Lower lobe of right lung (tissue), 2 donors: ENCODE measurements at regions not wholly inside any gene's neighbourhood (a gene's known extent, or its start where the extent isn't known, plus 50 kb on each side); places are given as distances from the start of the nearest gene placed in this dataset.

Source experiments
- ATAC-seq, 2 donors: fragments of 200-7000 bp; cut with Tn5 transposase; one replicate each; pipeline ENCODE4 v1.9.1; 2020 to 2022; ENCODE audit warnings: mild to moderate bottlenecking in 2 of 2, moderate library complexity in 2 of 2
- DNase-seq: peaks from one replicate; pipeline ENCODE4 v3.0.0-alpha.2; 2020
- H3K27ac ChIP-seq: fragments of 200-600 bp; one replicate; pipeline ENCODE4 v1.8.0; 2022
- H3K27me3 ChIP-seq: fragments of 200-600 bp; one replicate; pipeline ENCODE4 v1.8.0; 2022; ENCODE audit warnings: low read depth
- H3K36me3 ChIP-seq: fragments of 200-600 bp; one replicate; pipeline ENCODE4 v1.8.0; 2022; ENCODE audit warnings: mild to moderate bottlenecking
- H3K4me1 ChIP-seq: fragments of 200-600 bp; one replicate; pipeline ENCODE4 v1.8.0; 2022
- H3K4me3 ChIP-seq: fragments of 200-600 bp; one replicate; pipeline ENCODE4 v1.8.0; 2022; ENCODE audit warnings: mild to moderate bottlenecking
- H3K9me3 ChIP-seq: fragments of 200-600 bp; one replicate; pipeline ENCODE4 v1.8.0; 2022
- CTCF ChIP-seq: fragments of 200-600 bp; IDR thresholded peaks from one replicate; pipeline ENCODE4 v1.8.0; 2022; ENCODE audit warnings: antibody characterized with exemption, mild to moderate bottlenecking
- intact Hi-C: fragments of 100-400 bp; cut with DNase I; formaldehyde crosslinking; loops from one replicate; pipeline ENCODE4 v1.11.0; 2022
- donor health status: DM: no; HTN: yes; CAD: no; lungs with severe emphysema.

- Histone ChIP-seq H3K27me3 (no peaks in the 10 kb centered on the region), H3K4me1 (no peaks in the 10 kb centered on the region), H3K9me3 (no peaks in the 10 kb centered on the region), H3K4me3 (no peak overlapping the region), H3K27ac (no peak overlapping the region), H3K36me3 (no peaks in the 10 kb centered on the region)
- ATAC-seq (no peak), DNase-seq (no peak)
- intact Hi-C loops: no loop called here
- no peak for TF ChIP-seq CTCF
These were observed 122.3 kb upstream of the NR4A3 start for GRCh38 chr9:99699396-99699795.

- no peaks in the 10 kb centered on the region for H3K9me3 ChIP-seq
- intact Hi-C loops: no loop called here
- no peaks in the 10 kb centered on the region for H3K4me1 ChIP-seq
- H3K27me3 ChIP-seq: no peaks in the 10 kb centered on the region
- no peaks in the 10 kb centered on the region for H3K36me3 ChIP-seq
- H3K4me3 ChIP-seq: no peak overlapping the region
- ATAC-seq (no peak), DNase-seq (no peak)
- TF ChIP-seq CTCF: no peak
- no peak overlapping the region for H3K27ac ChIP-seq
These were observed 109.5 kb upstream of the NR4A3 start for GRCh38 chr9:99712214-99712613.

DNA sequence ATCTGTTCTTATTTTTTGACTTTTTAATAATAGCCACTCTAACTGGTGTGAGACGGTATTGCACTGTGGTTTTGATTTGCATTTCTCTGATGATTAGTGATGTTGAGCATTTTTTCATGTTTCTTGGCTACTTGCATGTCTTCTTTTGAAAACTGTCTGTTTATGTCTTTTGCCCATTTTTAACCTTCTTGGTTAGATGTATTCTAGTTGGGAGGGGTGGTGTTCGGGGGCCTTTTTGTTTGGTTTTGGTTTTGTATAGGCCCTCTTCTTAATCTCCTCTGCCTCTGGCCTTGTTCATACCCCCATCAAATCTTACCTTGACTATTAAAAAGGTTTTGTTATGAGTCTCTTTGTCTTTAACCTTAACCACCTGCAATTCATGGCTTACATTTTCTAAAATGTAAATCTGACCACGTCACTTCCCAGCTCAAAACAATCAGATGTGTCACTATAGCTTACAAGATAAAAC lies 107.8 kb upstream of the NR4A3 start:
- intact Hi-C loops: no loop called here
- Histone ChIP-seq H3K36me3 (no peaks in the 10 kb centered on the region), H3K4me3 (no peak overlapping the region), H3K4me1 (no peaks in the 10 kb centered on the region), H3K27me3 (no peaks in the 10 kb centered on the region), H3K9me3 (no peaks in the 10 kb centered on the region), H3K27ac (no peak overlapping the region)
- no peak for DNase-seq
- no peak for ATAC-seq
- TF ChIP-seq CTCF: no peak

- ATAC-seq (no peak), DNase-seq (no peak)
- Histone ChIP-seq H3K27ac (no peak overlapping the region), H3K36me3 (no peaks in the 10 kb centered on the region), H3K4me3 (no peak overlapping the region), H3K9me3 (no peaks in the 10 kb centered on the region), H3K4me1 (peaks cover 15% of the 10 kb centered on the region), H3K27me3 (no peaks in the 10 kb centered on the region)
- intact Hi-C loops: no loop called here
- no peak for TF ChIP-seq CTCF
These were observed 103.1 kb upstream of the NR4A3 start for GRCh38 chr9:99718631-99719030.

DNA sequence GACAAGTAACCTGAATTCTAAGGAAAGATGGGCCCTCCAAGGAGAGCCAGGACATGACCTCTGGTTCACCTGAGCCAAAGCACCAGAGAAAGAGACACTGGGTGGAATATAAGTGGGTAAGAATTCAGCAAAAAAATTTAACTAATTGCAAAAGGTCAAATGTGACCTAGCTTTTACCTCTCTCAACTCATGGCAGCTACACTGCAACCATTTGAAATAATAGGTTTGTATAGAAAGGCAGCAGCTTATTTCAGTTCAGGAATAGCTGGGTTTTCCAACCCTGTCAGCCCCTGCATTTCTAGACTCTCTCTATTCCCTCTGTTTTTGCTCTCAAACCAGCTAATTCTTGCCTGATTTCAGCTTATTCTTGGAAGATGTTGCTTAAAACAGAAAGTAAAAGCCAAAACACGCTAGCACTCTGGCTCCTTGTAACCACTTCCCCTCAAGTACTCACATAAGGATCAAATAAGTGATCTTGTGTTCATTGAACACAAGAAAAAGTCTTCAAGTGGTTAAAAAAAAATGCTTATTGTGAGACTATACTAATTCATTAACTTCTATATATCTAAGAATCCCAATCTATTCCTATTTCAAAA lies 101.1 kb upstream of the NR4A3 start:
- Histone ChIP-seq H3K27ac (peak overlapping the region; percentile 64), H3K9me3 (no peaks in the 10 kb centered on the region), H3K36me3 (no peaks in the 10 kb centered on the region), H3K27me3 (no peaks in the 10 kb centered on the region), H3K4me3 (peak overlapping the region; percentile 37), H3K4me1 (peaks cover 15% of the 10 kb centered on the region)
- intact Hi-C loops: no loop called here
- no peak for TF ChIP-seq CTCF
- ATAC-seq: peak in 1 of 2 donors; percentile 71
- DNase-seq: no peak
